ENCODE measurements at regions not wholly inside any gene's neighbourhood (a gene's known extent, or its start where the extent isn't known, plus 50 kb on each side); places are given as distances from the start of the nearest gene placed in this dataset.

DNA sequence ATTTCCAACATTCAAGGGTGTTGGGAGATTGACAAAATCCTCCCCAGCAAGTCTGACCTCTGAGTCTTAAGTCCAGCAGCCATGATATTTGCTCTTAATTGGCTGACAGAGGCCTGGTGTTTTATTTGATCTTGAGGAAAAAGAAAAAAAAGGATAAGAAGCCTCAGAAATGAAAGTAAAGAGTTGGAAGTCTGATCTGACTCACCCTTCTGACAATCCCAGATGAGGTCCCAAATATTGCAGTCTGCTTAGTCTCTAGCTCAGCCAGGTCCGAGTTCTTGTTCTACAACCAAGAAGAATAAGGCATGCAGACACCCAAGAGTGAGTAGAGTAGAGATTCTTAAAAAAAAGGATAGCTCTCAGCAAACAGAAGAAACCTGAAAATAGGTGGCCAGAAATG is 632.5 kb upstream of the ST8SIA4 start:
- no peak for TF ChIP-seq POLR2A (IDR thresholded peaks at IDR 0.05)
- TF ChIP-seq, protein P1, sequence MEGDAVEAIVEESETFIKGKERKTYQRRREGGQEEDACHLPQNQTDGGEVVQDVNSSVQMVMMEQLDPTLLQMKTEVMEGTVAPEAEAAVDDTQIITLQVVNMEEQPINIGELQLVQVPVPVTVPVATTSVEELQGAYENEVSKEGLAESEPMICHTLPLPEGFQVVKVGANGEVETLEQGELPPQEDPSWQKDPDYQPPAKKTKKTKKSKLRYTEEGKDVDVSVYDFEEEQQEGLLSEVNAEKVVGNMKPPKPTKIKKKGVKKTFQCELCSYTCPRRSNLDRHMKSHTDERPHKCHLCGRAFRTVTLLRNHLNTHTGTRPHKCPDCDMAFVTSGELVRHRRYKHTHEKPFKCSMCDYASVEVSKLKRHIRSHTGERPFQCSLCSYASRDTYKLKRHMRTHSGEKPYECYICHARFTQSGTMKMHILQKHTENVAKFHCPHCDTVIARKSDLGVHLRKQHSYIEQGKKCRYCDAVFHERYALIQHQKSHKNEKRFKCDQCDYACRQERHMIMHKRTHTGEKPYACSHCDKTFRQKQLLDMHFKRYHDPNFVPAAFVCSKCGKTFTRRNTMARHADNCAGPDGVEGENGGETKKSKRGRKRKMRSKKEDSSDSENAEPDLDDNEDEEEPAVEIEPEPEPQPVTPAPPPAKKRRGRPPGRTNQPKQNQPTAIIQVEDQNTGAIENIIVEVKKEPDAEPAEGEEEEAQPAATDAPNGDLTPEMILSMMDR (IDR thresholded peaks at IDR 0.05), result no peak

Measured in testis (tissue), 2 donors.